Endodermal cell (in vitro differentiated cells): ENCODE measurements at regions not wholly inside any gene's neighbourhood (a gene's known extent, or its start where the extent isn't known, plus 50 kb on each side); places are given as distances from the start of the nearest gene placed in this dataset.

Experiments used
- DNase-seq: peaks from one replicate; pipeline ENCODE4 v3.0.0-alpha.2; 2017
- H3K27ac ChIP-seq: 2 replicates; pipeline ENCODE4 v1.5.1; 2013; ENCODE audit warnings: mild to moderate bottlenecking, low read depth, low read length, moderate library complexity
- H3K27me3 ChIP-seq: 2 replicates; pipeline ENCODE4 v1.6.1; 2013; ENCODE audit warnings: mild to moderate bottlenecking, low read length, moderate library complexity; ENCODE audit not compliant: insufficient read depth, control insufficient read depth, poor library complexity, severe bottlenecking
- H3K36me3 ChIP-seq: 2 replicates; pipeline ENCODE4 v1.7.0; 2013; ENCODE audit warnings: mild to moderate bottlenecking, low read length, moderate library complexity; ENCODE audit not compliant: control insufficient read depth, insufficient read depth
- H3K4me1 ChIP-seq: one replicate; pipeline ENCODE4 v1.7.0; 2013; ENCODE audit warnings: low read length; ENCODE audit not compliant: control insufficient read depth, insufficient read depth
- H3K4me3 ChIP-seq: 2 replicates; pipeline ENCODE4 v1.5.1; 2013; ENCODE audit warnings: mild to moderate bottlenecking, low read length, moderate library complexity
- H3K9ac ChIP-seq: 2 replicates; pipeline ENCODE4 v1.6.1; 2013; ENCODE audit warnings: mild to moderate bottlenecking, low read length, moderate library complexity; ENCODE audit not compliant: poor library complexity, severe bottlenecking; ENCODE audit errors: extremely low read depth
- H3K9me3 ChIP-seq: 2 replicates; pipeline ENCODE4 v1.6.1; 2013; ENCODE audit warnings: mild to moderate bottlenecking, low read length, moderate library complexity; ENCODE audit not compliant: control insufficient read depth
- H3K27ac Mint-ChIP-seq: 2 replicates; pipeline ENCODE4 v1.8.0; 2020; ENCODE audit warnings: mixed read lengths
- H3K27me3 Mint-ChIP-seq: 2 replicates; pipeline ENCODE4 v1.8.0; 2021; ENCODE audit warnings: mild to moderate bottlenecking, mixed read lengths; ENCODE audit not compliant: insufficient read depth
- H3K36me3 Mint-ChIP-seq: 2 replicates; pipeline ENCODE4 v1.8.0; 2020; ENCODE audit warnings: low read depth, mixed read lengths
- H3K4me1 Mint-ChIP-seq: 2 replicates; pipeline ENCODE4 v1.8.0; 2020; ENCODE audit warnings: mixed read lengths
- H3K4me3 Mint-ChIP-seq: 2 replicates; pipeline ENCODE4 v1.8.0; 2020; ENCODE audit warnings: mild to moderate bottlenecking, moderate library complexity, mixed read lengths
- H3K9me3 Mint-ChIP-seq: 2 replicates; pipeline ENCODE4 v1.8.0; 2020; ENCODE audit warnings: mild to moderate bottlenecking, mixed read lengths
- WGBS, 2 experiments: methylation state at CpG; one replicate each; pipeline versions ENCODE4 v1.1.5 to v1.1.7; 2013; ENCODE audit warnings: missing lambda C conversion rate in 2 of 2, mixed read lengths in 1 of 2; ENCODE audit not compliant: insufficient coverage in 1 of 2, insufficient read length in 1 of 2; 5-methylcytosine and 5-hydroxymethylcytosine counted together
- TF ChIP-seq, protein P1 (sequence below): fragments of 200-600 bp; sonication (generic); conservative IDR thresholded peaks from 2 replicates; pipeline ENCODE4 v1.5.0; 2021; ENCODE audit warnings: antibody characterized with exemption, mild to moderate bottlenecking

DNA sequence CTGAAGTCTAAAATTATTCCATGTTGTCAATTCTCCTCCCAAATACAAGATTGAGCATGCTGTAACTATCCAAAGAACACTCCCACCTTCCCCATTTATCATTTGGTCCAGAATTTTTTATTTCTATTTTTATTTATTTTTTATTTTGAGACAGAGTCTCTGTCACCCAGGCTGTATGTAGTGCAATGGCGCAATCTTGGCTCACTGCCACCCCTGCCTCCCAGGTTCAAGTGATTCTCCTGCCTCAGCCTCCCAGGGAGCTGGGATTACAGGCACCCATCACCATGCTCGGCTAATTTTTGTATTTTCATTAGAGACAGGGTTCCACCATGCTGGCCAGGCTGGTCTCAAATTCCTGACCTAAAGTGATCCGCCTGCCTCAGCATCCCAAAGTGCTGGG is 306.8 kb downstream of the KLF12 start:
- 92 to 95% methylated on average over 3 of the region's 3 CpGs for WGBS, 2 experiments
- no peak for DNase-seq
- no peaks in the 10 kb centered on the region for H3K9me3 ChIP-seq
- no peaks in the 10 kb centered on the region for H3K27me3 ChIP-seq
- Mint-ChIP-seq H3K27ac (no peak overlapping the region), H3K4me3 (no peak overlapping the region), H3K9me3 (no peaks in the 10 kb centered on the region), H3K4me1 (peaks cover 12% of the 10 kb centered on the region), H3K36me3 (peaks cover 7% of the 10 kb centered on the region), H3K27me3 (no peaks in the 10 kb centered on the region)
- TF ChIP-seq, protein P1, sequence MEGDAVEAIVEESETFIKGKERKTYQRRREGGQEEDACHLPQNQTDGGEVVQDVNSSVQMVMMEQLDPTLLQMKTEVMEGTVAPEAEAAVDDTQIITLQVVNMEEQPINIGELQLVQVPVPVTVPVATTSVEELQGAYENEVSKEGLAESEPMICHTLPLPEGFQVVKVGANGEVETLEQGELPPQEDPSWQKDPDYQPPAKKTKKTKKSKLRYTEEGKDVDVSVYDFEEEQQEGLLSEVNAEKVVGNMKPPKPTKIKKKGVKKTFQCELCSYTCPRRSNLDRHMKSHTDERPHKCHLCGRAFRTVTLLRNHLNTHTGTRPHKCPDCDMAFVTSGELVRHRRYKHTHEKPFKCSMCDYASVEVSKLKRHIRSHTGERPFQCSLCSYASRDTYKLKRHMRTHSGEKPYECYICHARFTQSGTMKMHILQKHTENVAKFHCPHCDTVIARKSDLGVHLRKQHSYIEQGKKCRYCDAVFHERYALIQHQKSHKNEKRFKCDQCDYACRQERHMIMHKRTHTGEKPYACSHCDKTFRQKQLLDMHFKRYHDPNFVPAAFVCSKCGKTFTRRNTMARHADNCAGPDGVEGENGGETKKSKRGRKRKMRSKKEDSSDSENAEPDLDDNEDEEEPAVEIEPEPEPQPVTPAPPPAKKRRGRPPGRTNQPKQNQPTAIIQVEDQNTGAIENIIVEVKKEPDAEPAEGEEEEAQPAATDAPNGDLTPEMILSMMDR = no peak
- H3K4me1 ChIP-seq = peaks cover 3% of the 10 kb centered on the region
- no peak overlapping the region for H3K4me3 ChIP-seq
- H3K36me3 ChIP-seq = no peaks in the 10 kb centered on the region
- no peak overlapping the region for H3K9ac ChIP-seq
- H3K27ac ChIP-seq = no peak overlapping the region

DNA sequence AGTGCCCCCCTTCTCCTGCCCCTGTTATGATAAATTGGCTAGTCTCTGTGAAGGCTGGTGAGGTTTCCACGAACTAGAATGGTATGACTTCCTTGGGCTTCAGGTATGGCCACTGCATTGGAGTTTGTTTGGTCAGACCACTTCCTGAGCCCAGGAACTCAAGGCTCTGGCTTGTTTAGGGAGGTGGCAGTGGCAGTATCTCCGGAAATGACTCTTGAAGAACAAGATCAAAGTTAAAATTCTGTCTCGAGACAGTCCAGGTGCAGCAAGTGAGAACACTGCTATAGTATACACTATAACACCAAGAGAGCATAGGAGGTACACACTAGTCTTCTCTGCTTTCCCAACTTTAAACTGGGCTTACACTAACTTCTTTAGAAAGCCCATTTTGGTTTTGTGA is 309.1 kb downstream of the KLF12 start:
- no peak overlapping the region for H3K27ac Mint-ChIP-seq
- WGBS, 2 experiments = 92 to 94% methylated on average over 2 to 3 of the region's 3 CpGs
- no peaks in the 10 kb centered on the region for H3K27me3 ChIP-seq
- peaks cover 7% of the 10 kb centered on the region for H3K36me3 Mint-ChIP-seq
- peaks cover 8% of the 10 kb centered on the region for H3K9me3 ChIP-seq
- no peaks in the 10 kb centered on the region for H3K4me1 ChIP-seq
- no peak overlapping the region for H3K4me3 ChIP-seq
- DNase-seq = no peak
- H3K27me3 Mint-ChIP-seq = no peaks in the 10 kb centered on the region
- H3K27ac ChIP-seq = no peak overlapping the region
- H3K36me3 ChIP-seq = no peaks in the 10 kb centered on the region
- TF ChIP-seq, protein P1 = no peak
- peaks cover 10% of the 10 kb centered on the region for H3K4me1 Mint-ChIP-seq
- peaks cover 10% of the 10 kb centered on the region for H3K9me3 Mint-ChIP-seq
- H3K9ac ChIP-seq = no peak overlapping the region
- H3K4me3 Mint-ChIP-seq = no peak overlapping the region

DNA sequence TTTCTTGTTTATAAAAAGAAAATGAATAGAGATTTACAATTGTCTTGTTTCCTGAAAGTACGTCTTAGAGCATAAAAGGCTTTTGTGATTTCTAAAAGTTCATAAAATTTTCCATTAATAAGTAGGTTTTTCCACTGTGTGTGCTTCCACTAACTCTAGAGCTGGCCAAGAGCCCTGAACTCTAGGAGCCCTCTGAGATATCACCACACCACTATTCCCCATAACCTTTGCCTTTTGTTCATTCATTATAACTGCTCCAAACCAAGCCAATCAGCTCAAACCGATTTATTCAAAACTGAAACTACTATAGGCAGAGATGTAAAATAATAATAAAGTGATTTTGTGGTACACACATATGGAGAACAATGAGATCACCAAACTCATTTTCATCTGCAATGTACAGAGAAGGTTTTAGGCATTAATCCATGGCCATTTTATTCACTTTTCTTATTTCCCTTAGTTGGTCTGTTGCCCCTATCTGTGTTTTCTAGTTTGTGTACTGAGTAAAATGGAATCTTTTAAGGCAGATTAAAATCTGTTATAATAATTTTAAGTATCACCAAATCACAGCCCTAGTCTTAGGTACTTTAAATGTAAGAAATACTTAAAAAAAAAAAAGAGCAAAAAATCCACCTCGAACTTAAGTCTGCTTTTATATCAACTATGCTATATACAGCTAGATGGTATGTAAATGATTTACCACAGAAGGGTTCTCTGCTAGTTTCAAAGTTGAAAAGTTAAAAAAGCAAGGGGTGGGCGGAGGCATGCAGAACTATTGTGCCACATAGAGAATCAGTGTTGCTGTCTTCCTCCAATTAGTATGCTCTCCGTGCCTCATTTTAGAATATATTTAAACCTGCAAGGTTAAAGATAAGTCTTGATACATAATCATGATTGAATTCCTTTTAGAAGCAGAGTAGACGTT is 311.3 kb downstream of the KLF12 start:
- no peak for DNase-seq
- no peaks in the 10 kb centered on the region for H3K4me1 ChIP-seq
- Mint-ChIP-seq H3K27ac (no peak overlapping the region), H3K4me1 (peaks cover 15% of the 10 kb centered on the region), H3K4me3 (no peak overlapping the region), H3K9me3 (peaks cover 10% of the 10 kb centered on the region), H3K27me3 (no peaks in the 10 kb centered on the region), H3K36me3 (peaks cover 7% of the 10 kb centered on the region)
- H3K9ac ChIP-seq = no peak overlapping the region
- H3K9me3 ChIP-seq = peaks cover 9% of the 10 kb centered on the region
- no peaks in the 10 kb centered on the region for H3K36me3 ChIP-seq
- no peak overlapping the region for H3K27ac ChIP-seq
- H3K27me3 ChIP-seq = no peaks in the 10 kb centered on the region
- TF ChIP-seq, protein P1 = no peak
- H3K4me3 ChIP-seq = no peak overlapping the region
- 83 to 95% methylated on average over 2 to 4 of the region's 6 CpGs for WGBS, 2 experiments
